Natural killer cell (primary cell): ENCODE measurements at regions not wholly inside any gene's neighbourhood (a gene's known extent, or its start where the extent isn't known, plus 50 kb on each side); places are given as distances from the start of the nearest gene placed in this dataset.

ENCODE experiments used
- ATAC-seq, 3 donors: fragments of 150-1000 bp in 2 of 3; fragments of 200-7000 bp in 1 of 3; cut with Tn5 transposase; 1 replicate in 1 of 3; 2 replicates in 2 of 3; pipeline ENCODE4 v1.10.0; 2021; ENCODE audit warnings: mild to moderate bottlenecking in 2 of 3, moderate library complexity in 2 of 3
- DNase-seq, 2 donors: peaks; one replicate each; pipeline versions ENCODE4 v3.0.0 to v3.0.0-alpha.2; 2013 to 2021; ENCODE audit warnings: mixed read lengths in 1 of 2
- H3K27ac ChIP-seq: one replicate; pipeline ENCODE4 v1.5.1; 2013; ENCODE audit warnings: mild to moderate bottlenecking, low read length
- H3K27me3 ChIP-seq: one replicate; pipeline ENCODE4 v1.6.1; 2013; ENCODE audit warnings: low read length; ENCODE audit not compliant: control insufficient read depth, insufficient read depth
- H3K36me3 ChIP-seq: one replicate; pipeline ENCODE4 v1.6.1; 2013; ENCODE audit warnings: low read length; ENCODE audit not compliant: control insufficient read depth, insufficient read depth
- H3K4me1 ChIP-seq: one replicate; pipeline ENCODE4 v1.6.1; 2013; ENCODE audit warnings: low read length; ENCODE audit not compliant: control insufficient read depth, insufficient read depth
- H3K4me3 ChIP-seq: one replicate; pipeline ENCODE4 v1.5.1; 2013; ENCODE audit warnings: low read length
- H3K9me3 ChIP-seq: one replicate; pipeline ENCODE4 v1.6.1; 2013; ENCODE audit warnings: low read length; ENCODE audit not compliant: control insufficient read depth, insufficient read depth
- H3K27ac Mint-ChIP-seq, 2 donors: one replicate each; pipeline ENCODE4 v1.8.0; 2022; ENCODE audit warnings: mild to moderate bottlenecking in 2 of 2, mixed read lengths in 2 of 2, moderate library complexity in 1 of 2
- H3K27me3 Mint-ChIP-seq, 2 donors: one replicate each; pipeline ENCODE4 v1.8.0; 2022; ENCODE audit warnings: low read depth in 2 of 2, mixed read lengths in 2 of 2
- H3K36me3 Mint-ChIP-seq: one replicate; pipeline ENCODE4 v1.8.0; 2022; ENCODE audit warnings: mixed read lengths
- H3K4me1 Mint-ChIP-seq, 2 donors: one replicate each; pipeline ENCODE4 v1.8.0; 2022; ENCODE audit warnings: mixed read lengths in 2 of 2
- H3K4me3 Mint-ChIP-seq: one replicate; pipeline ENCODE4 v1.8.0; 2022; ENCODE audit warnings: mild to moderate bottlenecking, moderate library complexity, mixed read lengths
- H3K9me3 Mint-ChIP-seq, 2 donors: one replicate each; pipeline ENCODE4 v1.8.0; 2022; ENCODE audit warnings: mixed read lengths in 2 of 2
- WGBS: methylation state at CpG from one replicate; pipeline ENCODE4 v1.1.7; 2013; ENCODE audit warnings: missing lambda C conversion rate; ENCODE audit not compliant: insufficient coverage; 5-methylcytosine and 5-hydroxymethylcytosine counted together
- intact Hi-C: fragments of 100-400 bp; cut with micrococcal nuclease; formaldehyde crosslinking; loops from one replicate; pipeline ENCODE4 v1.14.2; 2022
- TF ChIP-seq, protein P1 (sequence below): fragments of 200-600 bp; IDR thresholded peaks from one replicate; pipeline ENCODE4 v1.8.0; 2022; ENCODE audit warnings: antibody characterized with exemption

DNA sequence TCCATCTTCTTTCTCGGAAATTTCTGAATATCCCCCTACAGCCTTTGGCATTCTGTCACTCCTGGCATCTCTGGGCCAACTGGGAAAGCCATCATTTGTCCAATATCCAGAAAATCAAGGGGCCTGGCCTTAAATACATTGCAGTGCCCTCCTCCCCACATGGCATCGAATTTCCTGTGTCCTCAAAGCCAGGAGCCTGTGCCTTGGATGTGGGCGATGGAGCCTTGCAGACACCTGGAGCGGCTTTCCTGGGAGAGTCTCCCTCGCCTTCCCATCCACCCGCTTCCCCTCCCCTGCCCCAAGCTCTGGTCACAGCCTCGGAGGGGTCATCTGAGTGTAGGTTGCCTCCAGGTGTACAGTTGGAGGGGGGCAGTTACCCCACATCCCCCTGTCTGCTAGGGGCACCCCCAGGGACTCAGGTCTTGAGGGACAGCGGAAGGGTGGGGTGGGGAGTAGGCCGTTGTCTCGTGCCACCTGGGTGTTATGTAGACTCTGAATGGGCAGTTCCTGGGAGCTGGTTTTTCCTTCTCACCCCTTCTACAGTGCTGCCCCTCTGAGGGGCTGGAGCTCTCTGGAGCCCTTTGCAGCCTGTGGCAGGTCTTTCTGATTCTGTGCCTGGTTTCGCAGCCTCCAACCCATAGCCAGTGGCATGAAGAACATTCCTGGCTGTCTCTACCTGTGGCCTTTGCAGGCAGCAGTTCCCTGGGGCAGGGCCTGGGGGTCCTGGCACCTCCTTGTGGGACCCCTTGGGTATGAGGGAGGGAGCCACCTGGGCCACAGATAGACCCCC lies 239.8 kb downstream of the SEC14L1 start:
- ATAC-seq (no peak), DNase-seq (no peak)
- Mint-ChIP-seq H3K27me3 (no peaks in the 10 kb centered on the region), H3K4me3 (no peak overlapping the region), H3K27ac (no peak overlapping the region), H3K36me3 (no peaks in the 10 kb centered on the region), H3K4me1 (peaks cover 58 to 67% of the 10 kb centered on the region in 2 donors), H3K9me3 (no peaks in the 10 kb centered on the region)
- Histone ChIP-seq H3K36me3 (peaks cover 17% of the 10 kb centered on the region), H3K27me3 (no peaks in the 10 kb centered on the region), H3K27ac (no peak overlapping the region), H3K9me3 (no peaks in the 10 kb centered on the region), H3K4me1 (peaks cover 95% of the 10 kb centered on the region), H3K4me3 (no peak overlapping the region)
- 94% methylated on average over 6 of the region's 11 CpGs for WGBS
- intact Hi-C loops: no loop called here
- TF ChIP-seq, protein P1, sequence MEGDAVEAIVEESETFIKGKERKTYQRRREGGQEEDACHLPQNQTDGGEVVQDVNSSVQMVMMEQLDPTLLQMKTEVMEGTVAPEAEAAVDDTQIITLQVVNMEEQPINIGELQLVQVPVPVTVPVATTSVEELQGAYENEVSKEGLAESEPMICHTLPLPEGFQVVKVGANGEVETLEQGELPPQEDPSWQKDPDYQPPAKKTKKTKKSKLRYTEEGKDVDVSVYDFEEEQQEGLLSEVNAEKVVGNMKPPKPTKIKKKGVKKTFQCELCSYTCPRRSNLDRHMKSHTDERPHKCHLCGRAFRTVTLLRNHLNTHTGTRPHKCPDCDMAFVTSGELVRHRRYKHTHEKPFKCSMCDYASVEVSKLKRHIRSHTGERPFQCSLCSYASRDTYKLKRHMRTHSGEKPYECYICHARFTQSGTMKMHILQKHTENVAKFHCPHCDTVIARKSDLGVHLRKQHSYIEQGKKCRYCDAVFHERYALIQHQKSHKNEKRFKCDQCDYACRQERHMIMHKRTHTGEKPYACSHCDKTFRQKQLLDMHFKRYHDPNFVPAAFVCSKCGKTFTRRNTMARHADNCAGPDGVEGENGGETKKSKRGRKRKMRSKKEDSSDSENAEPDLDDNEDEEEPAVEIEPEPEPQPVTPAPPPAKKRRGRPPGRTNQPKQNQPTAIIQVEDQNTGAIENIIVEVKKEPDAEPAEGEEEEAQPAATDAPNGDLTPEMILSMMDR: no peak

DNA sequence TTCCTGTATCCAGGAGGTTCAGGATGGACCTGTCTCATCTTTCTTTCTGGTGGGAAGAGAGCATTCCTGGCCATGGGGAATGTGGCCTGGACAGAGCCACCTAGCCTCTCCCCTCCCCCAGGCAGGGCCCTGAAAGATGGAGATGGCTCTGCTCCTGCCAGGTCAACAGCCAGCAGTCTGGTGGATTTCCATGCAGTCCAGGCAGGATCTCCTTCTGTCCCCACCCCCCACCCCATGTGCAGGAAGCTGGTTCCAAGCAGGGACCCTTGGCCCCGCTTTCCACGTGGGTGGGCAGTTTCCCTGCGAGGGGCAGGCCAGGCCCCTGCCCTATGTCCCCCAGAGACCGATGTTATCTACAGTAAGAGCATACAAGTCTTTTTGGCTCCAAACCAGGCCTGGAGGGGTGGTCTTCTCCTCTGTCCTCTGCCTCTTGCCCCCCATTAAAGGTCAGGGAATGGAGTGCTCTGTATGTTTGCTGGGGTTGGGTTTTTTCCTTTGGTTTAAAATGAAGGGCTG lies 240.5 kb downstream of the SEC14L1 start:
- no peaks in the 10 kb centered on the region for H3K27me3 ChIP-seq
- DNase-seq (no peak), ATAC-seq (no peak)
- no peaks in the 10 kb centered on the region for H3K36me3 Mint-ChIP-seq
- peaks cover 56 to 67% of the 10 kb centered on the region in 2 donors for H3K4me1 Mint-ChIP-seq
- no peaks in the 10 kb centered on the region for H3K27me3 Mint-ChIP-seq
- TF ChIP-seq, protein P1: no peak
- no peaks in the 10 kb centered on the region for H3K9me3 Mint-ChIP-seq
- H3K4me1 ChIP-seq: peaks cover 95% of the 10 kb centered on the region
- 86% methylated on average over 4 of the region's 4 CpGs for WGBS
- H3K4me3 Mint-ChIP-seq: peak overlapping the region; percentile 14
- peak overlapping the region; percentile 76 to 86 for H3K27ac Mint-ChIP-seq
- no peak overlapping the region for H3K4me3 ChIP-seq
- peaks cover 17% of the 10 kb centered on the region for H3K36me3 ChIP-seq
- H3K27ac ChIP-seq: no peak overlapping the region
- intact Hi-C loops: no loop called here
- no peaks in the 10 kb centered on the region for H3K9me3 ChIP-seq

DNA sequence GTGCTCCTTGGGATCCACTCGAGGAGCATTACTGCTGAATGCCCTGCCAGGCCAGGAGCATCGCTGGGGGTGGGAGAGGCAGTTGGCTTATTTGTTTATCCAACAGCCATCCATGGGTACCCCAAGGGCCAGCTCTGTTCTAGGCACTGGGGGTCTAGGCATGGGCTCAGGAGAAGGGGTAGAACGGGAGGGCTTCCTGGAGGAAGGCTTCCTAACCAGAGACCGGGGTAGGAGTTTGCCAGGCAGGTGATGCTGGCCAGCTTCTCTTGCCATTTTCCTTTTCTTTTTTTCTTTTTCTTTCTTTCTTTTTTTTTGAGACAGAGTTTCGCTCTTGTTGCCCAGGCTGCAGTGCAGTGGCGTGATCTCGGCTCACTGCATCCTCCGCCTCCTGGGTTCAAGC lies 241.0 kb downstream of the SEC14L1 start:
- no peak overlapping the region for H3K27ac ChIP-seq
- intact Hi-C loops: no loop called here
- H3K27ac Mint-ChIP-seq: peak overlapping the region; percentile 76 to 86
- no peaks in the 10 kb centered on the region for H3K27me3 Mint-ChIP-seq
- TF ChIP-seq, protein P1: no peak
- 92% methylated on average over 8 of the region's 8 CpGs for WGBS
- peaks cover 16% of the 10 kb centered on the region for H3K36me3 ChIP-seq
- H3K4me1 Mint-ChIP-seq: peaks cover 56 to 67% of the 10 kb centered on the region in 2 donors
- DNase-seq (no peak), ATAC-seq (no peak)
- H3K4me1 ChIP-seq: peaks cover 95% of the 10 kb centered on the region
- H3K9me3 ChIP-seq: no peaks in the 10 kb centered on the region
- H3K4me3 ChIP-seq: no peak overlapping the region
- H3K4me3 Mint-ChIP-seq: peak overlapping the region; percentile 63
- H3K27me3 ChIP-seq: no peaks in the 10 kb centered on the region
- no peaks in the 10 kb centered on the region for H3K9me3 Mint-ChIP-seq
- H3K36me3 Mint-ChIP-seq: no peaks in the 10 kb centered on the region
